ENCODE measurements at regions not wholly inside any gene's neighbourhood (a gene's known extent, or its start where the extent isn't known, plus 50 kb on each side); places are given as distances from the start of the nearest gene placed in this dataset.

- Histone ChIP-seq H3K4me1 (ENCODE audit: control insufficient read depth in 4 of 4, insufficient read depth in 4 of 4, low read length in 3 of 4) (peaks cover 8 to 29% (median 20%) of the 10 kb centered on the region in 4 donors), H3K9me3 (ENCODE audit: control insufficient read depth in 4 of 4, low read length in 3 of 4) (no peaks in the 10 kb centered on the region), H3K36me3 (ENCODE audit: control insufficient read depth in 4 of 4, insufficient read depth in 3 of 4, low read depth in 1 of 4, low read length in 3 of 4) (no peaks in the 10 kb centered on the region), H3K27ac (ENCODE audit: low read depth in 1 of 2, low read length in 2 of 2) (peak overlapping the region; percentile 93 to 94), H3K4me3 (ENCODE audit: low read depth in 1 of 3, low read length in 3 of 3) (peak overlapping the region; percentile 51 to 61 (median 55)), H3K27me3 (ENCODE audit: control insufficient read depth in 4 of 4, insufficient read depth in 4 of 4, low read length in 3 of 4) (no peaks in the 10 kb centered on the region), H3K9ac (ENCODE audit: low read depth in 1 of 2, low read length in 2 of 2) (peak overlapping the region; percentile 28 to 70)
- 31% methylated on average over 5 of the region's 5 CpGs for WGBS
- DNase-seq (ENCODE audit: low spot score) = no peak
- TF ChIP-seq FOXA2 (IDR thresholded peaks at IDR 0.05) (no peak), RAD21 (IDR thresholded peaks at IDR 0.05) (peak in 1 of 2 donors; percentile 43), JUND (IDR thresholded peaks at IDR 0.05) (peak in 1 of 2 donors; percentile 17), MAX (IDR thresholded peaks at IDR 0.05) (peak; percentile 42)
Measured at GRCh38 chr3:177357352-177358090, 160.2 kb upstream of the TBL1XR1 start.

GRCh38 chr3:177358091-177358976, 161.1 kb upstream of the TBL1XR1 start:
- no peak for TF ChIP-seq ATF3 (IDR thresholded peaks at IDR 0.05)
- peak; percentile 63 to 77 for TF ChIP-seq RXRA (IDR thresholded peaks at IDR 0.05)
- no peak for TF ChIP-seq JUND (IDR thresholded peaks at IDR 0.05)
- peak; percentile 58 for TF ChIP-seq TAF1 (conservative IDR thresholded peaks at IDR 0.05)
- TF ChIP-seq EGR1 (IDR thresholded peaks at IDR 0.05; ENCODE audit: low read depth in 2 of 2) = peak; percentile 53 to 78
- peak; percentile 73 for TF ChIP-seq SP1 (IDR thresholded peaks at IDR 0.05)
- TF ChIP-seq FOXA1 (IDR thresholded peaks at IDR 0.05) = no peak
- TF ChIP-seq REST (IDR thresholded peaks at IDR 0.05) = no peak
- peak in 1 of 2 donors; percentile 49 for TF ChIP-seq HNF4A (conservative IDR thresholded peaks at IDR 0.05)
- TF ChIP-seq ZBTB33 (IDR thresholded peaks at IDR 0.05) = no peak
- TF ChIP-seq FOXA2 (IDR thresholded peaks at IDR 0.05) = no peak
- TF ChIP-seq NR2F2 (IDR thresholded peaks at IDR 0.05) = no peak
- peak in 1 of 2 donors; percentile 13 for TF ChIP-seq GABPA (IDR thresholded peaks at IDR 0.05 in 1 of 2, conservative IDR thresholded peaks at IDR 0.05 in 1 of 2)
- TF ChIP-seq HNF4G (IDR thresholded peaks at IDR 0.05) = peak; percentile 44
- TF ChIP-seq YY1 (IDR thresholded peaks at IDR 0.05) = peak; percentile 23
- no peak for TF ChIP-seq CTCF (IDR thresholded peaks at IDR 0.05; ENCODE audit: low read depth, low read length, missing input control)
- no peak for TF ChIP-seq MAX (IDR thresholded peaks at IDR 0.05)
- TF ChIP-seq RAD21 (IDR thresholded peaks at IDR 0.05) = peak; percentile 45 to 63
- Histone ChIP-seq H3K36me3 (ENCODE audit: control insufficient read depth in 4 of 4, insufficient read depth in 3 of 4, low read depth in 1 of 4, low read length in 3 of 4) (no peaks in the 10 kb centered on the region), H3K27me3 (ENCODE audit: control insufficient read depth in 4 of 4, insufficient read depth in 4 of 4, low read length in 3 of 4) (no peaks in the 10 kb centered on the region), H3K4me1 (ENCODE audit: control insufficient read depth in 4 of 4, insufficient read depth in 4 of 4, low read length in 3 of 4) (peaks cover 8 to 29% (median 20%) of the 10 kb centered on the region in 4 donors), H3K9ac (ENCODE audit: low read depth in 1 of 2, low read length in 2 of 2) (peak overlapping the region; percentile 28 to 70), H3K9me3 (ENCODE audit: control insufficient read depth in 4 of 4, low read length in 3 of 4) (no peaks in the 10 kb centered on the region), H3K27ac (ENCODE audit: low read depth in 1 of 2, low read length in 2 of 2) (peak overlapping the region; percentile 93 to 94), H3K4me3 (ENCODE audit: low read depth in 1 of 3, low read length in 3 of 3) (peak overlapping the region; percentile 51 to 61 (median 55))
- DNase-seq (ENCODE audit: low spot score) = peak; percentile 74
- 10% methylated on average over 15 of the region's 15 CpGs for WGBS
